H9 (cell line): ENCODE measurements at regions not wholly inside any gene's neighbourhood (a gene's known extent, or its start where the extent isn't known, plus 50 kb on each side); places are given as distances from the start of the nearest gene placed in this dataset.
"Not testable (repeated sequence)": the region's sequence is repeated elsewhere in the genome, so short reads cannot be mapped to it uniquely, and the experiment has no call there.

Experiments used
- DNase-seq: peaks from one replicate; pipeline ENCODE4 v3.0.0-alpha.2; 2017
- H2AFZ ChIP-seq: one replicate; pipeline ENCODE4 v1.6.1; 2013; ENCODE audit warnings: mild to moderate bottlenecking, low read length, control low read depth, moderate library complexity
- H2AK5ac ChIP-seq: 2 replicates; pipeline ENCODE4 v1.6.1; 2013; ENCODE audit warnings: low read length, control low read depth, mixed read lengths; ENCODE audit not compliant: insufficient read length
- H2BK120ac ChIP-seq: one replicate; pipeline ENCODE4 v1.6.1; 2013; ENCODE audit warnings: low read depth, mild to moderate bottlenecking, low read length, control low read depth, inconsistent platforms; ENCODE audit not compliant: poor library complexity, severe bottlenecking
- H2BK12ac ChIP-seq: 2 replicates; pipeline ENCODE4 v1.6.1; 2013; ENCODE audit warnings: low read length, control low read depth, mixed read lengths, low read depth; ENCODE audit not compliant: insufficient read length
- H2BK15ac ChIP-seq: 2 replicates; pipeline ENCODE4 v1.6.1; 2013; ENCODE audit warnings: low read depth, low read length, control low read depth
- H2BK20ac ChIP-seq: one replicate; pipeline ENCODE4 v1.6.1; 2013; ENCODE audit warnings: low read depth, mild to moderate bottlenecking, low read length, control low read depth, inconsistent platforms; ENCODE audit not compliant: poor library complexity, severe bottlenecking
- H2BK5ac ChIP-seq: 2 replicates; pipeline ENCODE4 v1.6.1; 2013; ENCODE audit warnings: low read length, control low read depth, mixed read lengths; ENCODE audit not compliant: insufficient read length
- H3K14ac ChIP-seq: 2 replicates; pipeline ENCODE4 v1.6.1; 2013; ENCODE audit warnings: low read length, control low read depth; ENCODE audit not compliant: insufficient read depth
- H3K18ac ChIP-seq: 2 replicates; pipeline ENCODE4 v1.6.1; 2013; ENCODE audit warnings: low read depth, mild to moderate bottlenecking, mixed read lengths, low read length, control low read depth; ENCODE audit not compliant: insufficient read length
- H3K23ac ChIP-seq: 2 replicates; pipeline ENCODE4 v1.6.1; 2013; ENCODE audit warnings: low read length, control low read depth, mixed read lengths, low read depth; ENCODE audit not compliant: insufficient read length
- H3K23me2 ChIP-seq: 2 replicates; pipeline ENCODE4 v1.6.1; 2013; ENCODE audit warnings: low read depth, mild to moderate bottlenecking, mixed read lengths, low read length, control low read depth; ENCODE audit not compliant: insufficient read length, poor library complexity, severe bottlenecking
- H3K27ac ChIP-seq: 2 replicates; pipeline ENCODE4 v1.5.1; 2013; ENCODE audit warnings: low read length, control low read depth, mixed read lengths, low read depth; ENCODE audit not compliant: insufficient read length
- H3K27me3 ChIP-seq: 2 replicates; pipeline ENCODE4 v1.6.1; 2013; ENCODE audit warnings: low read length, control low read depth, inconsistent platforms; ENCODE audit not compliant: insufficient read depth
- H3K4ac ChIP-seq: 2 replicates; pipeline ENCODE4 v1.6.1; 2013; ENCODE audit warnings: low read depth, mild to moderate bottlenecking, control low read depth, inconsistent platforms, low read length, moderate library complexity
- H3K4me1 ChIP-seq: 2 replicates; pipeline ENCODE4 v1.6.1; 2013; ENCODE audit warnings: low read length, control low read depth, inconsistent platforms; ENCODE audit not compliant: insufficient read depth
- H3K4me2 ChIP-seq: 2 replicates; pipeline ENCODE4 v1.6.1; 2013; ENCODE audit warnings: low read length, control low read depth, mixed read lengths; ENCODE audit not compliant: insufficient read length, insufficient read depth
- H3K56ac ChIP-seq: 2 replicates; pipeline ENCODE4 v1.6.1; 2013; ENCODE audit warnings: low read depth, mild to moderate bottlenecking, mixed read lengths, low read length, control low read depth; ENCODE audit not compliant: insufficient read length
- H3K79me1 ChIP-seq: 2 replicates; pipeline ENCODE4 v1.6.1; 2013; ENCODE audit warnings: low read depth, mild to moderate bottlenecking, moderate library complexity, low read length, control low read depth, inconsistent platforms; ENCODE audit not compliant: insufficient read depth, poor library complexity, severe bottlenecking
- H3K79me2 ChIP-seq: 2 replicates; pipeline ENCODE4 v1.6.1; 2013; ENCODE audit warnings: low read length, control low read depth, inconsistent platforms; ENCODE audit not compliant: insufficient read depth
- H3K9ac ChIP-seq: 2 replicates; pipeline ENCODE4 v1.6.1; 2013; ENCODE audit warnings: low read length, control low read depth, mixed read lengths; ENCODE audit not compliant: insufficient read length; ENCODE audit errors: extremely low read depth
- H3K9me3 ChIP-seq: one replicate; pipeline ENCODE4 v1.6.1; 2013; ENCODE audit warnings: low read depth, low read length, inconsistent platforms; ENCODE audit not compliant: control insufficient read depth
- H3T11ph ChIP-seq: one replicate; pipeline ENCODE4 v1.6.1; 2013; ENCODE audit warnings: mild to moderate bottlenecking, low read length, control low read depth, inconsistent platforms
- H4K20me1 ChIP-seq: one replicate; pipeline ENCODE4 v1.6.1; 2013; ENCODE audit not compliant: control insufficient read depth, insufficient read length, insufficient read depth
- H4K5ac ChIP-seq: 2 replicates; pipeline ENCODE4 v1.6.1; 2013; ENCODE audit warnings: low read depth, mild to moderate bottlenecking, mixed read lengths, low read length, control low read depth; ENCODE audit not compliant: insufficient read length
- H4K8ac ChIP-seq: replicated peaks from 2 replicates; pipeline ENCODE4 v1.6.1; 2013; ENCODE audit warnings: low read length, control low read depth, mixed read lengths, low read depth; ENCODE audit not compliant: insufficient read length
- H4K91ac ChIP-seq: 2 replicates; pipeline ENCODE4 v1.6.1; 2013; ENCODE audit warnings: low read depth, mild to moderate bottlenecking, moderate library complexity, mixed read lengths, low read length, control low read depth; ENCODE audit not compliant: insufficient read length
- H3K27ac Mint-ChIP-seq, 3 experiments: 2 replicates in 2 of 3; 3 replicates in 1 of 3; pipeline ENCODE4 v1.8.0; 2020 to 2021; ENCODE audit warnings: mixed read lengths in 3 of 3, mild to moderate bottlenecking in 1 of 3, moderate library complexity in 1 of 3
- H3K27me3 Mint-ChIP-seq: 2 replicates; pipeline ENCODE4 v1.8.0; 2021; ENCODE audit warnings: low read depth, mild to moderate bottlenecking, moderate library complexity, mixed read lengths
- H3K36me3 Mint-ChIP-seq, 3 experiments: 2 replicates in 2 of 3; 3 replicates in 1 of 3; pipeline ENCODE4 v1.8.0; 2020 to 2021; ENCODE audit warnings: low read depth in 3 of 3, mixed read lengths in 3 of 3; ENCODE audit not compliant: insufficient read depth in 1 of 3
- H3K4me1 Mint-ChIP-seq, 2 experiments: 2 replicates each; pipeline ENCODE4 v1.8.0; 2020; ENCODE audit warnings: mixed read lengths in 2 of 2
- H3K4me3 Mint-ChIP-seq, 2 experiments: 2 replicates in 1 of 2; 3 replicates in 1 of 2; pipeline ENCODE4 v1.8.0; 2020 to 2021; ENCODE audit warnings: mild to moderate bottlenecking in 2 of 2, mixed read lengths in 2 of 2, moderate library complexity in 1 of 2
- H3K9me3 Mint-ChIP-seq, 2 experiments: 2 replicates in 1 of 2; 3 replicates in 1 of 2; pipeline ENCODE4 v1.8.0; 2020; ENCODE audit warnings: mild to moderate bottlenecking in 2 of 2, mixed read lengths in 2 of 2, moderate library complexity in 1 of 2
- WGBS: extraction: QIAGEN DNeasy Blood & Tissue Kit; methylation state at CpG from one replicate; pipeline ENCODE4 v1.1.7; 2013; ENCODE audit warnings: missing lambda C conversion rate, low lambda C conversion rate, mixed read lengths; ENCODE audit not compliant: insufficient read length; ENCODE audit errors: extremely low coverage; 5-methylcytosine and 5-hydroxymethylcytosine counted together

DNA sequence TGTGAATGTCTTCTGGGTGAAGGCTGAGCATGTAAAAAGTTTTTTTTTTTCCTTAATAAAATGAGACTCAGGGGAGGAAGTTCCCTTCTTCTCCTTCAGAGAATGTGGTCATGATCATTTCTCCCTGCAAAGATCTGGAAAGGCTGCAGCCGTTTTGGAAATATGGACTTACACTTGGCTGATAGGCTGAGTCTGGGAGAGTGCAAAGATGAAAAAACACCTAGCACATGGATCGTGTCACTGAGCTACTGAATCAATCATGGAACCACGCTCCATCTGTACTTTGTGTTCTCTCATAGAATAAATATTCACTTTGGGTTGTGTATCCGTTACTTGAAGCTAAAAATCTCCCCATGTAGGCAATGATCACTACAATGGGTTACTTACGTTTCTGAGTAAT is 290.9 kb upstream of the POTED start:
- H3K9me3 ChIP-seq, H2AK5ac ChIP-seq, H4K91ac ChIP-seq, H3K9ac ChIP-seq, H2BK20ac ChIP-seq, H3K14ac ChIP-seq, H3K27me3 ChIP-seq, H3K23ac ChIP-seq, H2AFZ ChIP-seq, H2BK120ac ChIP-seq, H3K27ac Mint-ChIP-seq, H3K56ac ChIP-seq, H3K23me2 ChIP-seq, H3K27ac ChIP-seq, H2BK12ac ChIP-seq, H4K20me1 ChIP-seq, H3K4me1 ChIP-seq, H3K4ac ChIP-seq, H3K18ac ChIP-seq, DNase-seq, H4K8ac ChIP-seq, H3K4me1 Mint-ChIP-seq, H3K4me3 Mint-ChIP-seq, H4K5ac ChIP-seq, H3K79me1 ChIP-seq, H3K79me2 ChIP-seq, H3T11ph ChIP-seq, H2BK5ac ChIP-seq, H3K27me3 Mint-ChIP-seq, H3K4me2 ChIP-seq, H2BK15ac ChIP-seq: not testable (repeated sequence)
- WGBS, result no CpG with 5 or more reads among the region's 5 CpGs
- H3K36me3 Mint-ChIP-seq, result peaks cover 0 to 12% (median 0%) of the 10 kb centered on the region in 3 experiments; a peak in 2 of 7 replicates
- H3K9me3 Mint-ChIP-seq, result peaks cover 72 to 75% of the 10 kb centered on the region in 2 experiments

DNA sequence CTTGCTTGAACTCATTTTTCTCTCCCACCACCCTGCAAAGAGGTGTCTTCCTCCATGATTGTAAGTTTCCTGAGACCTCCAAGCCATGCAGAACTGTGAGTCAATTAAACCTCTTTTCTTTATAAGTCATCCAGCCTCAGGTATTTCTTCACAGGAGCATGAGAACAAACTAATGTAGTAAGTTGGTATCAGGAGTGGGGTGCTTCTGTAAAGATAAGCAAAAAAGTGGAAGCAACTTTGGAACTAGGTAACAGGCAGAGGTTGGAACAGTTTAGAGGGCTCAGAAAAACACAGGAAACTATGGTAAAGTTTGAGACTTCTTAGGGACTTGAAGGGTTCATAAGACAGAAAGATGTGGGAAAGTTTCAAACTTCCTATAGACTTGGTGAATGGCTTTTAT is 287.7 kb upstream of the POTED start:
- not testable (repeated sequence) for H3K4ac ChIP-seq, H4K20me1 ChIP-seq, H3K27ac Mint-ChIP-seq, H2BK12ac ChIP-seq, DNase-seq, H2AFZ ChIP-seq, H2AK5ac ChIP-seq, H3K27me3 ChIP-seq, H3K36me3 Mint-ChIP-seq, H2BK20ac ChIP-seq, H3T11ph ChIP-seq, H2BK120ac ChIP-seq, H4K8ac ChIP-seq, H3K9ac ChIP-seq, H3K18ac ChIP-seq, H3K23me2 ChIP-seq, H3K27me3 Mint-ChIP-seq, H3K79me1 ChIP-seq, H3K4me2 ChIP-seq, H2BK15ac ChIP-seq, H3K27ac ChIP-seq, H3K79me2 ChIP-seq, H3K4me3 Mint-ChIP-seq, H4K5ac ChIP-seq, H3K23ac ChIP-seq, H3K4me1 Mint-ChIP-seq, H3K4me1 ChIP-seq, H4K91ac ChIP-seq, H2BK5ac ChIP-seq, H3K56ac ChIP-seq, H3K14ac ChIP-seq
- peaks cover 14% of the 10 kb centered on the region for H3K9me3 ChIP-seq
- peaks cover 68 to 76% of the 10 kb centered on the region in 2 experiments for H3K9me3 Mint-ChIP-seq
